Left ventricle myocardium inferior (tissue), 1 donor: ENCODE measurements at regions not wholly inside any gene's neighbourhood (a gene's known extent, or its start where the extent isn't known, plus 50 kb on each side); places are given as distances from the start of the nearest gene placed in this dataset.

Source experiments
- DNase-seq: peaks from one replicate; pipeline ENCODE4 v3.0.0-alpha.2; 2020
- H3K27ac ChIP-seq: fragments of 200-600 bp; replicated peaks from 2 replicates; pipeline ENCODE4 v1.8.0; 2021
- H3K27me3 ChIP-seq: fragments of 200-600 bp; 2 replicates; pipeline ENCODE4 v1.8.0; 2021; ENCODE audit warnings: low read depth
- H3K36me3 ChIP-seq: fragments of 200-600 bp; 2 replicates; pipeline ENCODE4 v1.8.0; 2021
- H3K4me1 ChIP-seq: fragments of 200-600 bp; 2 replicates; pipeline ENCODE4 v1.8.0; 2021
- H3K4me3 ChIP-seq: fragments of 200-600 bp; 2 replicates; pipeline ENCODE4 v1.8.0; 2021; ENCODE audit warnings: mild to moderate bottlenecking, moderate library complexity
- H3K9me3 ChIP-seq: fragments of 200-600 bp; replicated peaks from 2 replicates; pipeline ENCODE4 v1.8.0; 2021
- intact Hi-C: fragments of 100-400 bp; cut with micrococcal nuclease; formaldehyde crosslinking; loops from one replicate; pipeline ENCODE4 v1.11.0; 2022
- TF ChIP-seq, protein P1 (sequence below): fragments of 200-600 bp; IDR thresholded peaks from 2 replicates; pipeline ENCODE4 v1.8.0; 2021; ENCODE audit warnings: antibody characterized with exemption, mild to moderate bottlenecking, borderline replicate concordance
- donor health status: DM: no; HTN: yes; CAD: no; lungs with severe emphysema.

DNA sequence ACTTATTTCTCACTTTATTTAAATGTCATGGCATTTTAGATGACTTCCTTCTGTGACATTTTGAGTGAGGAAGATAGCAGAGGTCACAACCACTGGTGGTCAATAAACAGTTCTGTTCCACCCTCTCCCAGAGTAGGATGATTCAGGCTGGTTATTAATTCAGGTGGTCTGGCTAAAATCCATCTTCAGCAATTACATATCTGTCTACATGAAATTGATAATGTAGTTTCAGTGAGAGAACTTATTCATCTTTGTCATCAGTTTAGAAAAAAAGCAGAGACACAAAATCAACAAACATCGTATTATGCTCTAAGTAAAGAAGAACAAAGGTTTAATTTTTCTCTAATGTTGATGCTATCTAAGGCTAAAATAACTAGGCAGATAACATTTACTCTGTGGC lies 525.5 kb downstream of the TENT5A start:
- Histone ChIP-seq H3K27me3 (no peaks in the 10 kb centered on the region), H3K4me1 (no peaks in the 10 kb centered on the region), H3K27ac (no peak overlapping the region), H3K4me3 (no peak overlapping the region), H3K36me3 (no peaks in the 10 kb centered on the region), H3K9me3 (no peaks in the 10 kb centered on the region)
- TF ChIP-seq, protein P1, sequence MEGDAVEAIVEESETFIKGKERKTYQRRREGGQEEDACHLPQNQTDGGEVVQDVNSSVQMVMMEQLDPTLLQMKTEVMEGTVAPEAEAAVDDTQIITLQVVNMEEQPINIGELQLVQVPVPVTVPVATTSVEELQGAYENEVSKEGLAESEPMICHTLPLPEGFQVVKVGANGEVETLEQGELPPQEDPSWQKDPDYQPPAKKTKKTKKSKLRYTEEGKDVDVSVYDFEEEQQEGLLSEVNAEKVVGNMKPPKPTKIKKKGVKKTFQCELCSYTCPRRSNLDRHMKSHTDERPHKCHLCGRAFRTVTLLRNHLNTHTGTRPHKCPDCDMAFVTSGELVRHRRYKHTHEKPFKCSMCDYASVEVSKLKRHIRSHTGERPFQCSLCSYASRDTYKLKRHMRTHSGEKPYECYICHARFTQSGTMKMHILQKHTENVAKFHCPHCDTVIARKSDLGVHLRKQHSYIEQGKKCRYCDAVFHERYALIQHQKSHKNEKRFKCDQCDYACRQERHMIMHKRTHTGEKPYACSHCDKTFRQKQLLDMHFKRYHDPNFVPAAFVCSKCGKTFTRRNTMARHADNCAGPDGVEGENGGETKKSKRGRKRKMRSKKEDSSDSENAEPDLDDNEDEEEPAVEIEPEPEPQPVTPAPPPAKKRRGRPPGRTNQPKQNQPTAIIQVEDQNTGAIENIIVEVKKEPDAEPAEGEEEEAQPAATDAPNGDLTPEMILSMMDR = no peak
- intact Hi-C loops = no loop called here
- DNase-seq = no peak

DNA sequence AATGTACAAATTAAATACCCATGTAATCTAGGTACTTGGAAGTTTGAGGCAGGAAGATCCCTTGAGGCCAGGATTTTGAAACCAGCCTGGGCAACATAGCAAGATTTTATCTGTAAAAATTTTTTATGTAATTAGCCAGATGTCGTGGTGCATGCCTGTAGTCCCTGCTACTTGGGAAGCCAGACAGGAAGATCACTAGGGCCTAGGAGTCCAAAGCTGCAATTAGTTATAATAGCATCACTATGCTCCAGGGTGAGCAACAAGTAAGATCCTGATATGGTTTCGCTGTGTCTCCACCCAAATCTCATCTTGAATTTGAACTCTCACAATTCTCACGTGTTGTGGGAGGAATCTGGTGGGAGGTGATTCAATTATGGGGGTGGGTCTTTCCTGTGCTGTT lies 535.8 kb downstream of the TENT5A start:
- intact Hi-C loops = no loop called here

DNA sequence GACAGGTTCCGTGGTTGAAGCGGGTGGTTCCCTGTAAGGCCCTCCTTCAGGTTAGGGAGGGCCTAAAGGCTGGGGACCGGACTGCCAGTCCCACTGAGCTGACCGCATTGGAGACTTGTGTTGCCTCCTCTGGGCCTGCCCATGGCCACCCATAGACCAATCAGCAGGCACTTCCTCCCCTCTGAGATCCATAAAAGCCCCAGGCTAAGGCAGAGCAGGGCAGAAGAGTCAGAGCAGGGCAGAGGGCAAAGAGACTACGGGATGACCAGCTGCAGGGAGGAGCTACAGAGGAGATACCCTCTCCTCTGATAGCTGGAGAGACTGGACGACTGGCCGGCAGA lies 537.4 kb downstream of the TENT5A start:
- H3K27ac ChIP-seq = no peak overlapping the region
- DNase-seq = no peak
- H3K9me3 ChIP-seq = peaks cover 14% of the 10 kb centered on the region
- intact Hi-C loops = no loop called here
- H3K4me1 ChIP-seq = no peaks in the 10 kb centered on the region
- no peak overlapping the region for H3K4me3 ChIP-seq
- H3K27me3 ChIP-seq = no peaks in the 10 kb centered on the region
- H3K36me3 ChIP-seq = no peaks in the 10 kb centered on the region
- TF ChIP-seq, protein P1 = no peak

More for the DNA sequence above, 535.8 kb downstream of the TENT5A start:
- H3K9me3 ChIP-seq = peaks cover 14% of the 10 kb centered on the region
- TF ChIP-seq, protein P1 = no peak
- H3K4me3 ChIP-seq = no peak overlapping the region
- no peak overlapping the region for H3K27ac ChIP-seq
- H3K36me3 ChIP-seq = no peaks in the 10 kb centered on the region
- no peak for DNase-seq
- no peaks in the 10 kb centered on the region for H3K27me3 ChIP-seq
- no peaks in the 10 kb centered on the region for H3K4me1 ChIP-seq

DNA sequence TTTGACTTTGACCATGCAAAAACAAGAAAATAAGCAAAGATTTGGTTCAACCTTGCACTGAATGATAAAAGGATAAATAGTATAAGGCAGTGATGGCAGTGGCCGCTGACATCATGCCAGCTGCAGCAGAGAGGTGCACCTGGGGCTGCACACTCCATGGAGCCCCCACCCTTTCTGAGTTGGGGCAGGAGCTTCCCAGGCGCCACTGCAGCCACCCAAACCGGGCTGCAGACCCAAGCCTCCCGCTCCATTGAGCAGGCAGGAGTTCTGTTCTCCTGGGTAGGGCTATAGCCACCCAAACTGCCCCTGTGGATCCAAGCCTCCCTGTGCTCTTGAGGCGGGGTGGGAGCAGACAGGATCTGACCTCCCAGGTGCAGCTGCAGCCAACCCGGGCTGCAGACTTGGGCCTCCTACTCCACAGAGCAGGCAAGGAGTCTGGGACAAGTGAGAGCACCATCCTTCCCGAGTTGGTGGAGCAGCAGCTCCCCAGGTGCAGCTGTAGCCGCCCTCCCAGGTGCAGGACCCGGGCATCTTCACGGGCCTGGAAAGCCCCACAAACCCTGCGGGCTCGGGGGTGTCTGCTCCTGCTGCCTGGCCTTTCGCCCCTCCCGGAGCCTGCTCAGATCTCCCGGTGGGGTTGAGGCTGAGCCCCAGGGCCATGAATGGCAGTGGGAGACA lies 537.9 kb downstream of the TENT5A start:
- H3K36me3 ChIP-seq = no peaks in the 10 kb centered on the region
- no peak overlapping the region for H3K27ac ChIP-seq
- intact Hi-C loops = no loop called here
- H3K4me3 ChIP-seq = no peak overlapping the region
- TF ChIP-seq, protein P1 = no peak
- DNase-seq = no peak
- no peaks in the 10 kb centered on the region for H3K27me3 ChIP-seq
- H3K9me3 ChIP-seq = peaks cover 14% of the 10 kb centered on the region
- no peaks in the 10 kb centered on the region for H3K4me1 ChIP-seq

DNA sequence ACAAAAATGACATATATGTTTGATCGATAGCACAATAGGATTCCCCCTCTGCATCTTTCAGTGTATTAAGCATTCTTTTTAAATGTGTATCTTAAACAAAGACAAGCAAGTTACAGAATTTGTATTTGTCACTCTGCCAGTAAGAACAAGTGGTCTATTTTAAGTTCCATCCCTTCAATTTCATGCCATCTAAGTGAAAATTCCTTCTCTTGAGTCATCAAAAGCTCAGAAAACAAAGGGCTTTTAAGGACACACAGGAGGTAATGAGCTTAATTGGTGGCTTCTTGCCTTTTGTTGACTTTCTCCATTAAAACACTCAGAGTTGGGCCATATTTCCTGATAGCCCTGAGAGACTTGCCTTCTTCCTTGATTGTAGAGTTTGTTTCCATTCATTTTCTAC lies 547.8 kb downstream of the TENT5A start:
- DNase-seq = no peak
- Histone ChIP-seq H3K36me3 (no peaks in the 10 kb centered on the region), H3K27me3 (no peaks in the 10 kb centered on the region), H3K27ac (no peak overlapping the region), H3K4me3 (no peak overlapping the region), H3K9me3 (peaks cover 12% of the 10 kb centered on the region), H3K4me1 (peaks cover 9% of the 10 kb centered on the region)
- TF ChIP-seq, protein P1 = no peak
- intact Hi-C loops = no loop called here

DNA sequence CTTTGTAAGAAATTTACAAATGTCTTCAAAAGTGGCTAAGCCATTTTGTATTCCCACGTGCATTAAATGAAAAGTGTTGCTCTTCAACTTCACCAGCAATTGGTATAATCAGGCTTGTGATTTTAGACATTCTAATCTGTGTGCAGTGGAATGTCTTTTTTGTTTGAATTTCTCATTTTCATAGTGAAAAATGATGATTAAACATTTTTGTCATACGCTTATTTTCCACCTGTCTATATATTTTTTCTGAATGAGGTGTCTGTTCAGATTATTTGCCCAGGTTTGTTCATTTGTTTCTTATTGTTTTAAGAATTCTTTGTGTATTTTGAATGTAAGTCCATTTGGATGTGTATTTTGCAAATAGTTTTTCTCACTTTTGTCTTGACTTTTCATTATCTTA lies 558.1 kb downstream of the TENT5A start:
- Histone ChIP-seq H3K9me3 (no peaks in the 10 kb centered on the region), H3K27me3 (no peaks in the 10 kb centered on the region), H3K36me3 (no peaks in the 10 kb centered on the region), H3K4me3 (no peak overlapping the region), H3K4me1 (no peaks in the 10 kb centered on the region), H3K27ac (no peak overlapping the region)
- TF ChIP-seq, protein P1 = no peak
- intact Hi-C loops = no loop called here
- DNase-seq = no peak
